ENCODE measurements at regions not wholly inside any gene's neighbourhood (a gene's known extent, or its start where the extent isn't known, plus 50 kb on each side); places are given as distances from the start of the nearest gene placed in this dataset.

DNA sequence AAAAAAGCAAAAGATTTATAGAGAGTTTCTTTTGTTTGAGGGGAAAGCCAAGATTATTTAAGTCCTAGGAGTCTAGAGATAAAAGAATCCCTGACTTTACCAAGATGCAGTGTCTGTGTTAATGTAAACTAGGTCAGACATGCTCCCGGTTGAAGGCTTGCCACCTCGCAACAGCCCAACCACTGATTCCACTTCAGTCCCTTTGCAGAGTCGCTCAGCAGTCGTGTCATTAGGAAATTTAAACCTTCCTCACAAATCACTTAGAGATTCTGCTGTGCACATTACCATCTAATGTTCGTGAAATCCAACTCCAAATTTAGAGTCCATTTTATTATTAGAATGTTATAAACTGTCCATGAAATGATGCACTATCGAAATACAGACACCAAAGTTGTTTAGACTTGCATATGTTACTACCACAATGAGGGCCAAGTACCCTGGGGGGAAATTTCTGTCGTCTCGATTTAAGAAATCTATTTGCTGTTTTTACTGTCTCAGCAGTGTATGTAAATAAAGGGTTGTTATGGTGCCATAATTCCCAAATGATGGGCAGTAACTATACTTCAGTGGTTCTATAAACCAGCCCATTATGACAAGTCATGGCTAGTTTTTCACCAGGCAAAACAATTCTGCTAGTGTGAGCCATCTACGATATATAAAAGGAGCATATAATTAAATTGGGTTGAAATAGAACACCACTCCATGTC lies 101.4 kb upstream of the MTNR1B start:
- Histone ChIP-seq H3K9ac (ENCODE audit: low read depth, low read length) (no peak overlapping the region), H3K4me3 (ENCODE audit: low read depth in 1 of 2, low read length in 2 of 2) (no peak overlapping the region), H3K4me2 (ENCODE audit: insufficient read depth, low read length) (no peak overlapping the region), H2AFZ (ENCODE audit: low read depth, low read length) (no peak overlapping the region), H3K9me3 (ENCODE audit: insufficient read depth, low read length, severe bottlenecking) (no peaks in the 10 kb centered on the region), H3K36me3 (ENCODE audit: insufficient read depth, low read length) (no peaks in the 10 kb centered on the region), H3K27me3 (ENCODE audit: insufficient read depth, low read length, poor library complexity) (no peaks in the 10 kb centered on the region), H4K20me1 (ENCODE audit: insufficient read depth, low read length) (no peaks in the 10 kb centered on the region), H3K79me2 (ENCODE audit: insufficient read depth, low read length) (no peaks in the 10 kb centered on the region), H3K27ac (ENCODE audit: low read length) (no peak overlapping the region), H3K4me1 (ENCODE audit: insufficient read depth, low read length) (peaks cover 6% of the 10 kb centered on the region)
- TF ChIP-seq EZH2 (IDR thresholded peaks at IDR 0.05; ENCODE audit: borderline replicate concordance, low read depth, low read length, severe bottlenecking): no peak
- TF ChIP-seq, protein P1, sequence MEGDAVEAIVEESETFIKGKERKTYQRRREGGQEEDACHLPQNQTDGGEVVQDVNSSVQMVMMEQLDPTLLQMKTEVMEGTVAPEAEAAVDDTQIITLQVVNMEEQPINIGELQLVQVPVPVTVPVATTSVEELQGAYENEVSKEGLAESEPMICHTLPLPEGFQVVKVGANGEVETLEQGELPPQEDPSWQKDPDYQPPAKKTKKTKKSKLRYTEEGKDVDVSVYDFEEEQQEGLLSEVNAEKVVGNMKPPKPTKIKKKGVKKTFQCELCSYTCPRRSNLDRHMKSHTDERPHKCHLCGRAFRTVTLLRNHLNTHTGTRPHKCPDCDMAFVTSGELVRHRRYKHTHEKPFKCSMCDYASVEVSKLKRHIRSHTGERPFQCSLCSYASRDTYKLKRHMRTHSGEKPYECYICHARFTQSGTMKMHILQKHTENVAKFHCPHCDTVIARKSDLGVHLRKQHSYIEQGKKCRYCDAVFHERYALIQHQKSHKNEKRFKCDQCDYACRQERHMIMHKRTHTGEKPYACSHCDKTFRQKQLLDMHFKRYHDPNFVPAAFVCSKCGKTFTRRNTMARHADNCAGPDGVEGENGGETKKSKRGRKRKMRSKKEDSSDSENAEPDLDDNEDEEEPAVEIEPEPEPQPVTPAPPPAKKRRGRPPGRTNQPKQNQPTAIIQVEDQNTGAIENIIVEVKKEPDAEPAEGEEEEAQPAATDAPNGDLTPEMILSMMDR (IDR thresholded peaks at IDR 0.05; ENCODE audit: borderline replicate concordance, extremely low read depth, low read length, poor library complexity, severe bottlenecking): no peak
- ATAC-seq (ENCODE audit: insufficient read depth, low read depth): no peak
- DNase-seq: no peak

DNA sequence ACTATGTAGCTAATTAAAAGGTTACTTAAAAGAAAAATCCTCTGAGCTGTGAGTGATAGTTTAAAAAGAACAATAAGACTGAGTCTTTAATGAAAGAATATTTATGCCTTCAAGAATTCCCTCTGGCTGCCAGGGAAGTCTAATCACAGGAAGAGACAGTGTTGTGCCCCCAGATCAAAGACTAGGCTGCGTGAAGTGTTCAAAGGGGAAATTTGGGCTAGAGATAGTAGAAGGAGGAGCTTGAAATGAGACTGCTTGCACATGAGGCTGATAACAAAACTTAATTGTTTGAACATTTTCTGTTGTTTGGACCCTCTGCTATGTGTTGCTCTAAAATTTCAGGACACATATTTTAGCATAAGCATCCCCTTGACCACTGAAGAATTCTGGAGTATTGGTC lies 99.7 kb upstream of the MTNR1B start:
- no peak for ATAC-seq (ENCODE audit: insufficient read depth, low read depth)
- no peak for DNase-seq
- Histone ChIP-seq H4K20me1 (ENCODE audit: insufficient read depth, low read length) (no peaks in the 10 kb centered on the region), H3K4me3 (ENCODE audit: low read depth in 1 of 2, low read length in 2 of 2) (no peak overlapping the region), H3K4me2 (ENCODE audit: insufficient read depth, low read length) (no peak overlapping the region), H3K27ac (ENCODE audit: low read length) (no peak overlapping the region), H3K79me2 (ENCODE audit: insufficient read depth, low read length) (no peaks in the 10 kb centered on the region), H3K36me3 (ENCODE audit: insufficient read depth, low read length) (no peaks in the 10 kb centered on the region), H2AFZ (ENCODE audit: low read depth, low read length) (no peak overlapping the region), H3K9ac (ENCODE audit: low read depth, low read length) (no peak overlapping the region), H3K27me3 (ENCODE audit: insufficient read depth, low read length, poor library complexity) (no peaks in the 10 kb centered on the region), H3K9me3 (ENCODE audit: insufficient read depth, low read length, severe bottlenecking) (no peaks in the 10 kb centered on the region), H3K4me1 (ENCODE audit: insufficient read depth, low read length) (peaks cover 6% of the 10 kb centered on the region)
- no peak for TF ChIP-seq EZH2 (IDR thresholded peaks at IDR 0.05; ENCODE audit: borderline replicate concordance, low read depth, low read length, severe bottlenecking)
- TF ChIP-seq, protein P1 (IDR thresholded peaks at IDR 0.05; ENCODE audit: borderline replicate concordance, extremely low read depth, low read length, poor library complexity, severe bottlenecking): no peak

- ATAC-seq (ENCODE audit: insufficient read depth, low read depth) (no peak), DNase-seq (no peak)
- H3K27me3 ChIP-seq (ENCODE audit: insufficient read depth, low read length, poor library complexity): no peaks in the 10 kb centered on the region
- H3K9ac ChIP-seq (ENCODE audit: low read depth, low read length): no peak overlapping the region
- TF ChIP-seq EZH2 (IDR thresholded peaks at IDR 0.05; ENCODE audit: borderline replicate concordance, low read depth, low read length, severe bottlenecking): no peak
- TF ChIP-seq, protein P1 (IDR thresholded peaks at IDR 0.05; ENCODE audit: borderline replicate concordance, extremely low read depth, low read length, poor library complexity, severe bottlenecking): no peak
- H3K4me3 ChIP-seq (ENCODE audit: low read depth in 1 of 2, low read length in 2 of 2): no peak overlapping the region
- no peak overlapping the region for H2AFZ ChIP-seq (ENCODE audit: low read depth, low read length)
- H3K27ac ChIP-seq (ENCODE audit: low read length): no peak overlapping the region
- H3K9me3 ChIP-seq (ENCODE audit: insufficient read depth, low read length, severe bottlenecking): no peaks in the 10 kb centered on the region
- no peaks in the 10 kb centered on the region for H3K36me3 ChIP-seq (ENCODE audit: insufficient read depth, low read length)
- H3K4me1 ChIP-seq (ENCODE audit: insufficient read depth, low read length): peaks cover 6% of the 10 kb centered on the region
- H3K79me2 ChIP-seq (ENCODE audit: insufficient read depth, low read length): no peaks in the 10 kb centered on the region
- H4K20me1 ChIP-seq (ENCODE audit: insufficient read depth, low read length): no peaks in the 10 kb centered on the region
- H3K4me2 ChIP-seq (ENCODE audit: insufficient read depth, low read length): no peak overlapping the region
Observed at GRCh38 chr11:92870196-92870832, 99.1 kb upstream of the MTNR1B start.
